ENCODE measurements at regions not wholly inside any gene's neighbourhood (a gene's known extent, or its start where the extent isn't known, plus 50 kb on each side); places are given as distances from the start of the nearest gene placed in this dataset.

DNA sequence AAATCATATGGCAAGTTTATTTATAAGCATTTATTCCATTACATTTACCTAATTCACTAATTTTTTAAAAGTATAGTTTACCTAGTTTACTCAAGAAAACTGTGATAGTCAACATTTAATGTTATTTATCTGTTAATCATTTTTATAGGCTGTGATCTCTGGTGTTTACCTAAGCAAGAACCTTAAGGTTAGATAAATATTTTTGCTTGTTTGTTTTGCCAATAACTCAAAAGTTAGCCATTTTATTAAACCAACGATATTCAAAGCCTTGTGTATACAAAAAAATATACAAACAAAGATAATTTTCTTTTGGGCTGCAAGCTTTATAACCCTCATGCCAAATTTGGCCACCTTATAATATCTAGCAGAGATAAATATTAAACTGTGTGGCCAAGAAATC is 157.3 kb downstream of the SLCO1B3 start:
- Histone ChIP-seq H3K27me3 (ENCODE audit: control insufficient read depth, insufficient read depth, low read length) (no peaks in the 10 kb centered on the region), H3K36me3 (replicated peaks; ENCODE audit: control insufficient read depth, insufficient read depth, low read length) (no peaks in the 10 kb centered on the region), H3K4me3 (ENCODE audit: insufficient read depth, low read depth, low read length) (no peak overlapping the region)
- DNase-seq = no peak

DNA sequence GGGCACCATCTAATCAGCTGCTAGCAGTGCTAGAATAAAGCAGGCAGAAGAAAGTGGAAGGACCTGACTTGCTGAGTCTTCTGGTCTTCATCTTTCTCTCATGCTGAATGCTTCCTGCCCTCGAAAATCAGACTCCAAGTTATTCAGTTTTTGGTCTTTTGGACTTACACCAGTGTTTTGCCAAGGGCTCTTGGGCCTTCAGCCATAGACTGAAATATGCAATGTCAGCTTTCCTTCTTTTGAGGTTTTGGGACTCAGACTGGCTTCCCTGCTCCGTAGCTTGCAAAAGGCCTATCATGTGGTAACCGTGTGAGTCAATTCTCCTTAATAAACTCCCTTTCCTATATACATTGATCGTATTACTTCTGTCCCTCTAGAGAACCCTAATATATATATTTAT is 159.3 kb downstream of the SLCO1B3 start:
- Histone ChIP-seq H3K27me3 (ENCODE audit: control insufficient read depth, insufficient read depth, low read length) (no peaks in the 10 kb centered on the region), H3K36me3 (replicated peaks; ENCODE audit: control insufficient read depth, insufficient read depth, low read length) (no peaks in the 10 kb centered on the region), H3K4me3 (ENCODE audit: insufficient read depth, low read depth, low read length) (no peak overlapping the region)
- no peak for DNase-seq

DNA sequence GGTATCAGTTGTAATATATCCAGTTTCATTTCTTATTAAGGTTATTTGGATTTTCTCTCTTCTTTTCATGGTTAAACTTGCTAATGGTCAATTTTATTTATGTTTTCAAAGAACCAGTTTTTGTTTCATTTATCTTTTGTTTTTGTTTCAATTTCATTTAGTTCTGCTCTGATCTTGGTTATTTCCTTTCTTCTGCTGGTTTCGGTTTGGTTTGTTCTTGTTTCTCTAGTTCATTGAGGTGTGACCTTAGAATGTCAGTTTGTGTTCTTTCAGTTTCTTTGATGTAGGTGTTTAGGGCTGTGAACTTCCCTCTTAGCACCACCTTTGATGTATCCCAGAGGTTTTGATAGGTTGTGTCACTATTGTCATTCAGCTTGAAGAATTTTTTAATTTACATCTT is 145.6 kb upstream of the SLCO1B1 start:
- no peak for DNase-seq
- H3K27me3 ChIP-seq (ENCODE audit: control insufficient read depth, insufficient read depth, low read length) = no peaks in the 10 kb centered on the region
- no peaks in the 10 kb centered on the region for H3K36me3 ChIP-seq (replicated peaks; ENCODE audit: control insufficient read depth, insufficient read depth, low read length)
- H3K4me3 ChIP-seq (ENCODE audit: insufficient read depth, low read depth, low read length) = no peak overlapping the region

DNA sequence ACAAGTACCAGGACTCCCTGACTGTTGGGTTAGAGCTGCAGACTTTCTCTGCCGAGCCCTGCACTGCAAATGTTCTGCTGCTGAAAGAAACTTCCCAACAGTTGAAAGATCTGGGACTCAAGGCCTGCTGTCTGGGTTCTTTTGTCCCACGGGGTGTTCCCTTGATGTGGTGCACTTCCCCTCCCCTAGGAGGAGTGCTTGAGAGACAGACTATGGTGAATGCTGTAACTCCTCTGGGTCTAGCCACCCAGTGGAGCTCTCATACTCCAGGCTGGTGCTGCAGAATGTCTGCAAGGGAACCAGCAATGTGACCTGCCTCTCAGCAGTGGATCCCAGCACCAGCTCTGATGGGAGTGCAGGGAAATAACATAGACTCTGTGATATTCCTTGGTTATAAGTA is 129.2 kb upstream of the SLCO1B1 start:
- peak; percentile 7 for DNase-seq
- no peaks in the 10 kb centered on the region for H3K36me3 ChIP-seq (replicated peaks; ENCODE audit: control insufficient read depth, insufficient read depth, low read length)
- H3K4me3 ChIP-seq (ENCODE audit: insufficient read depth, low read depth, low read length) = no peak overlapping the region
- no peaks in the 10 kb centered on the region for H3K27me3 ChIP-seq (ENCODE audit: control insufficient read depth, insufficient read depth, low read length)

DNA sequence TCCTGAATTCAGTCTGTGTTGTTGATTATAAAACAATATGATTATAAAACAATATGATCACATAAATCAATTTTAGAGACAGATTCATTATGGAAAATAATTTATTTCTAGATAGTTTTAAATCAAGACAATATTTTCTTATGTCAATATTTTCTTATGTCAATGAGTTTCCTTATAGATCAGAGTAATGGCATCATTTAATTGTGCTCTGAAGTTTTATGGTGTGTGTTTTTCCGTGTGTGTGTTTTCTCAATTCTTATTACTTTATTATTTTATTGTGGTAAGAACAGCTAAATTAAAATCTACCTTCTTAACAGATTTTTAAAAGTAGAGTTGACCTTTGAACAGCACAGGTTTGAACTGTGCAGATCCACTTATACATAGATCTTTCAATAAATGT is 105.3 kb upstream of the SLCO1B1 start:
- Histone ChIP-seq H3K27me3 (ENCODE audit: control insufficient read depth, insufficient read depth, low read length) (no peaks in the 10 kb centered on the region), H3K4me3 (ENCODE audit: insufficient read depth, low read depth, low read length) (no peak overlapping the region)
- no peak for DNase-seq

DNA sequence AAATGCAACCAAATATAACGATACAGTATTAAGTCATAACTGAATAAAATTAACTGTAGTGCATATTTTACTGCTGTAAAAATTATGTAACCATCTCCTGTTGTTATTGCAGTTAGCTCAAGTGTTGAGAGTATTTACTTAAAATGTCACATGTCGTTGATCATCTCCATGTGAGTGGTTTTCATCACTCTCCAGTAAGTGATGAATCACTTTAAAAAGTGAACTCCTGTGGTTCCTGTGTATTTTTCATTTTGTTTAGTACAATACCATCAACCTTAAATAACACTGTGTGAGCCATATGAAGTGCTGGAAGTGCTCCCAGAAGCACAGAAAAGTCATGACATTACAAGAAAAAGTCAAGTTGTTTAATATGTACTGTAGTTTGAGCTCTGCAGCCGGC is 104.7 kb upstream of the SLCO1B1 start:
- no peak for DNase-seq
- no peak overlapping the region for H3K4me3 ChIP-seq (ENCODE audit: insufficient read depth, low read depth, low read length)
- no peaks in the 10 kb centered on the region for H3K27me3 ChIP-seq (ENCODE audit: control insufficient read depth, insufficient read depth, low read length)
- H3K36me3 ChIP-seq (replicated peaks; ENCODE audit: control insufficient read depth, insufficient read depth, low read length) = no peaks in the 10 kb centered on the region

More for the DNA sequence above, 105.3 kb upstream of the SLCO1B1 start:
- no peaks in the 10 kb centered on the region for H3K36me3 ChIP-seq (replicated peaks; ENCODE audit: control insufficient read depth, insufficient read depth, low read length)

DNA sequence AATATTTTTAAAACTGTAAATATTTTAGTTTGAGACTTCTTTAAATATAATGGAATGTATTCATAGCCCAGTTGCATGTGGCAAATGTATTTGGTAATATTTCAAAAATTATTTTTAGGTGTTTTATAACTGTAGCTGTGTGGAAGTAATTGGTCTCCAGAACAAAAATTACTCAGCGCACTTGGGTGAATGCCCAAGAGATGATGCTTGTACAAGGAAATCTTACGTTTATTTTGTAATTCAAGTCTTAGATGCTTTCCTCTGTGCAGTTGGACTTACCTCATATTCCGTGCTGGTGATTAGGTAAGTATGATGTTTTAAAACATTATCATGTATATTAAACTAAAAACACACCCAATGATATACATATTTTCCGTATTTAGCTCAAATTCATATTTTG is 76.7 kb upstream of the SLCO1B1 start:
- H3K36me3 ChIP-seq (replicated peaks; ENCODE audit: control insufficient read depth, insufficient read depth, low read length) = no peaks in the 10 kb centered on the region
- H3K27me3 ChIP-seq (ENCODE audit: control insufficient read depth, insufficient read depth, low read length) = no peaks in the 10 kb centered on the region
- H3K4me3 ChIP-seq (ENCODE audit: insufficient read depth, low read depth, low read length) = no peak overlapping the region
- no peak for DNase-seq

DNA sequence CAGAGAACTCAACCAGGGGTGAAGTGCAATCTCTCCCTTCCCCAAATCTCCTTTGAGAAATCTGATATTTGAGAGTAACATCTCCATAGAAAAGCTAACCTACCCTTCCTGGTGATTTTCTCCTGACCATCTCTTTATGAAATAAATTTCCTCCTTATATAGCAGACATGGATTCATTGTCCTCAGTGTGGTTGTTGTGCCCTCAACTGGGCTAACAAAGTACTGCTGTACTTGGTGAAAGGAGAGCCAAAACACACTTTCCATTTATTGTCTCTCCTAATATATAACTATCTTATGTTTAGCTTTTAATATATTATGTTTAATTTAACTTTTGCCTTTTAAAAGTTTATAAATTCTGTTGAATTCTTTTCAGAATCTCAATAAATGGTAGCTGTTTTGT is 65.1 kb upstream of the SLCO1B1 start:
- DNase-seq = no peak
- Histone ChIP-seq H3K4me3 (ENCODE audit: insufficient read depth, low read depth, low read length) (no peak overlapping the region), H3K27me3 (ENCODE audit: control insufficient read depth, insufficient read depth, low read length) (no peaks in the 10 kb centered on the region), H3K36me3 (replicated peaks; ENCODE audit: control insufficient read depth, insufficient read depth, low read length) (no peaks in the 10 kb centered on the region)

DNA sequence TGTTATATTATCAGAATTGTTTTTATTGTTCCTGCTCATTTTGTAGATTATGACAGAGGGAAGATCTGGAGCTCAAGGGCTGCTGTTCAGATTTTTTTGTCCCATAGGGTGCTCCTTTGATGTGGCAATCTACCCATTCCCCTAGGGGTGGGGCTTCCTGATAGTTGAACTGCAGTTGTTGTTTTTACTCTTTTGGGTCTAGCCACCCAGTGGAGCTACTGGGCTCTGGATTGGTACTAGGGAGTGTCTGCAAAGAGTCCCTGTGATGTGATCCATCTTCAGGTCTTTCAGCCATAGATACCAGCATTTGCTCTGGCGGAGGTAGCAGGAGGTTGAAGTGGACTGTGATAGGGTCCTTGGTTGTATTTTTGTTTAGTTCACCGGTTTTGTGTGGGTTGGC is 57.9 kb upstream of the SLCO1B1 start:
- DNase-seq = no peak
- Histone ChIP-seq H3K4me3 (ENCODE audit: insufficient read depth, low read depth, low read length) (no peak overlapping the region), H3K27me3 (ENCODE audit: control insufficient read depth, insufficient read depth, low read length) (no peaks in the 10 kb centered on the region), H3K36me3 (replicated peaks; ENCODE audit: control insufficient read depth, insufficient read depth, low read length) (no peaks in the 10 kb centered on the region)

DNA sequence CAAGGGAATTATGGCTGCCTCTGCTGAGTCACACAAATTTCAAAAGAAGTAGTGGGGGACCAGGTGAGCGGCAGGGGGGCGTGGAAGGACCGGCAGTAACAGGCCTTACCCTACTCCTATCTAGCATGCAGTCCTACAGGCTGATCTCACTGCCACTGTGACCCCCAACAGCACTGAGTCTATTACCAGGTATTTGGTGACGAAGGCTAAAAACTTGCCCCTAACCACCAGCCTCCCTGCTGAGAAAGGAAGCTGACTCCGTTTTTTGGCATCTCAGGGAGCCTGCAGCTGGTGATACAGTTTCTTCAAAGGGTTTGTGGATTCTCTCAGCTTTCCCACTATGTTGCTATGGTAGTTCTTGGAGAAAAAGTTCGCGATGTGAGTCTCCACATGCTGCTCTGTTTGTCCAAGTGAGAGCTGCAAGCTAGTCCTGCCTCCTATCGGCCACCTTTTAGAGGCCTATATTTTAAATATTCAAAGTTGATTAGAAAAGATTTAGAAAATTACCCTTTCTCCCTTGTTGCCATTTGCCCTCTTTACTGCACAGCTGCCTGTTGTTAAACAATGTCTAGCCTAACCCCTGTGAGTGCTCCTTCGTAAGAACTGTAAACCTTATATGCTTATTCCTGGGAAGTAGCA is 57.1 kb upstream of the SLCO1B1 start:
- H3K36me3 ChIP-seq (replicated peaks; ENCODE audit: control insufficient read depth, insufficient read depth, low read length) = no peaks in the 10 kb centered on the region
- no peaks in the 10 kb centered on the region for H3K27me3 ChIP-seq (ENCODE audit: control insufficient read depth, insufficient read depth, low read length)
- DNase-seq = no peak
- no peak overlapping the region for H3K4me3 ChIP-seq (ENCODE audit: insufficient read depth, low read depth, low read length)
